Globus pallidus (tissue), 1 donor: ENCODE measurements at regions not wholly inside any gene's neighbourhood (a gene's known extent, or its start where the extent isn't known, plus 50 kb on each side); places are given as distances from the start of the nearest gene placed in this dataset.

Experiments used
- DNase-seq: peaks from one replicate; pipeline ENCODE4 v3.0.0-alpha.2; 2015; ENCODE audit warnings: low spot score

GRCh38 chr20:58162986-58163385 lies 65.5 kb downstream of the ANKRD60 start:
- DNase-seq: no peak

GRCh38 chr20:58161192-58161591 lies 67.3 kb downstream of the ANKRD60 start:
- no peak for DNase-seq

GRCh38 chr20:58160451-58161061 lies 67.9 kb downstream of the ANKRD60 start:
- no peak for DNase-seq

- no peak for DNase-seq
Measured at GRCh38 chr20:58155148-58155925, 73.1 kb downstream of the ANKRD60 start.

GRCh38 chr20:58154113-58154512 lies 74.3 kb downstream of the ANKRD60 start:
- DNase-seq: no peak

- no peak for DNase-seq
Measured at GRCh38 chr20:58153121-58153520, 75.3 kb downstream of the ANKRD60 start.

- DNase-seq: no peak
Measured at GRCh38 chr20:58150772-58151171, 77.7 kb downstream of the ANKRD60 start.

- DNase-seq: no peak
Measured at GRCh38 chr20:58149437-58150091, 78.9 kb downstream of the ANKRD60 start.

GRCh38 chr20:58148891-58149290 lies 79.6 kb downstream of the ANKRD60 start:
- DNase-seq: no peak

GRCh38 chr20:58147628-58148370 lies 80.7 kb downstream of the ANKRD60 start:
- no peak for DNase-seq

GRCh38 chr20:58146746-58147140 lies 81.7 kb downstream of the ANKRD60 start:
- no peak for DNase-seq

GRCh38 chr20:58146081-58146745 lies 82.2 kb downstream of the ANKRD60 start:
- DNase-seq: no peak

- DNase-seq: no peak
Measured at GRCh38 chr20:58145506-58146080, 82.9 kb downstream of the ANKRD60 start.

- no peak for DNase-seq
Measured at GRCh38 chr20:58144096-58144495, 84.4 kb downstream of the ANKRD60 start.

- DNase-seq: no peak
Measured at GRCh38 chr20:58143531-58143930, 84.9 kb downstream of the ANKRD60 start.

- DNase-seq: no peak
Measured at GRCh38 chr20:58142843-58143185, 85.6 kb downstream of the ANKRD60 start.

- no peak for DNase-seq
Measured at GRCh38 chr20:58141971-58142842, 86.2 kb downstream of the ANKRD60 start.

- peak; percentile 70 for DNase-seq
Measured at GRCh38 chr20:58141496-58141895, 87.0 kb downstream of the ANKRD60 start.

GRCh38 chr20:58140787-58141425 lies 87.5 kb downstream of the ANKRD60 start:
- peak; percentile 20 for DNase-seq
